Esophagus muscularis mucosa (tissue), 4 donors: ENCODE measurements at regions not wholly inside any gene's neighbourhood (a gene's known extent, or its start where the extent isn't known, plus 50 kb on each side); places are given as distances from the start of the nearest gene placed in this dataset.

Source experiments
- DNase-seq: peaks from one replicate; pipeline ENCODE4 v3.0.0-alpha.2; 2017; ENCODE audit errors: extremely low spot score
- H3K27ac ChIP-seq, 4 donors: fragments of 200-600 bp; sonication (generic); replicated peaks in 1 of 4; 1 replicate in 3 of 4; 2 replicates in 1 of 4; pipeline ENCODE4 v1.5.1; 2016 to 2019; ENCODE audit warnings: mild to moderate bottlenecking in 1 of 4
- H3K27me3 ChIP-seq, 4 donors: fragments of 200-600 bp; sonication (generic); one replicate each; pipeline versions ENCODE4 v1.5.1 to v1.6.0; 2016 to 2019
- H3K36me3 ChIP-seq, 4 donors: fragments of 200-600 bp; sonication (generic); one replicate each; pipeline ENCODE4 v1.5.1; 2016 to 2019
- H3K4me1 ChIP-seq, 4 donors: fragments of 200-600 bp; sonication (generic); one replicate each; pipeline ENCODE4 v1.5.1; 2016 to 2019
- H3K4me3 ChIP-seq, 4 donors: fragments of 200-600 bp; sonication (generic); 1 replicate in 2 of 4; 2 replicates in 2 of 4; pipeline ENCODE4 v1.5.1; 2016 to 2019; ENCODE audit warnings: mild to moderate bottlenecking in 4 of 4, moderate library complexity in 1 of 4
- H3K9me3 ChIP-seq, 4 donors: fragments of 200-600 bp; sonication (generic); 1 replicate in 3 of 4; 2 replicates in 1 of 4; pipeline ENCODE4 v1.5.1; 2016 to 2019
- CTCF ChIP-seq, 3 experiments: fragments of 200-600 bp in 2 of 3; fragments of 450-650 bp in 1 of 3; sonication (generic) in 2 of 3; IDR thresholded peaks; one replicate each; pipeline ENCODE4 v1.5.1; 2017 to 2019; ENCODE audit warnings: antibody characterized with exemption in 3 of 3, mild to moderate bottlenecking in 2 of 3, moderate library complexity in 1 of 3
- EP300 ChIP-seq: sonication (generic); formaldehyde crosslinking; IDR thresholded peaks from one replicate; pipeline ENCODE4 v1.6.1; 2017; ENCODE audit warnings: antibody characterized with exemption
- POLR2A ChIP-seq: fragments of 450-650 bp; IDR thresholded peaks from one replicate; pipeline ENCODE4 v1.6.1; 2017; ENCODE audit warnings: antibody characterized with exemption, moderate library complexity, mild to moderate bottlenecking, low read depth
- POLR2AphosphoS5 ChIP-seq, 2 donors: sonication (generic); formaldehyde crosslinking; IDR thresholded peaks; one replicate each; pipeline ENCODE4 v1.6.1; 2017; ENCODE audit warnings: antibody characterized with exemption in 2 of 2
- WGBS: methylation state at CpG from one replicate; pipeline ENCODE4 v1.1.5; 2018; 5-methylcytosine and 5-hydroxymethylcytosine counted together
- intact Hi-C: fragments of 100-400 bp; cut with DNase I; formaldehyde crosslinking; loops from one replicate; pipeline ENCODE4 v1.15.1; 2023

DNA sequence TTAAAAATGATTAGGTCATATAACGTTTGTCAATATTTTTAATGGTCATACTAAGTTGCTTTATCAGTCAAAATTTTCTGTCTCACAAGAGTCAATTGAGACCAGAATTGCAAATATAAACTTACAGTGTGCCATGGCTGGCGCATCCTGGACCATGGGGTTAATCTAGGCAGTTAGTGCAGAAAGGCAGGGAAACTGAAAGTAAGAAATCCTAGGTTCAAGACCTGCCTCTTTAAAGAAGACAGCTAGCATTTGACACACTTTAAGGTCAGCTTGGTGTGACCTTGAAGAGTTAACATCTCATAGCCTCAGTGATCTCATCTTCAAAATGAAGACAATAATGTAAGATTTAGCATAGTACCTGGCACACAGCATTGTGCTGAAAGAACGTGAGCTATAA is 210.0 kb upstream of the DAB1 start:
- no peak for DNase-seq
- intact Hi-C loops = no loop called here
- WGBS = 83% methylated on average over 3 of the region's 3 CpGs
- Histone ChIP-seq H3K4me3 (no peak overlapping the region), H3K9me3 (no peaks in the 10 kb centered on the region), H3K27ac (no peak overlapping the region), H3K4me1 (no peaks in the 10 kb centered on the region), H3K27me3 (peaks cover 0 to 6% (median 0%) of the 10 kb centered on the region in 4 donors), H3K36me3 (no peaks in the 10 kb centered on the region)
- no peak for TF ChIP-seq EP300

DNA sequence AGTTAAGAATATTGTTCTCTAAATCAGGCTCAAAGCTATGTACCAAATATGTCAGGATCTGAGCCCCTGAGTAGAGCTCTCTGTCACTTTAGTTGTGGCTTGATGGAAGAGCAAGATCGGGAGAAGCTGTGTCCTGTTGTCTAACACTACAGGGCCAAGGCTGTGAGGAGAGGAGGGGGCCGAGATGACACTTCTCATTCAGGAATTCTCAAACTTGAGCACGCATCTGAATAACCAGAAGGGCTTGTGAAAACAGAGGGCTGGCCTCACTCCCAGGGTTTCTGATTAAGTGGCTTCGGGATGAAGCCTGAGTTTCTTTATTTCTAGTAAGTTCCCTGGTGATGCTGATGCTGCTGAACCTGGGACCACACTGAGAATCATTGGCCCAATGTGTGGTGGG is 209.2 kb upstream of the DAB1 start:
- Histone ChIP-seq H3K27ac (no peak overlapping the region), H3K27me3 (peaks cover 0 to 6% (median 0%) of the 10 kb centered on the region in 4 donors), H3K9me3 (no peaks in the 10 kb centered on the region), H3K4me3 (no peak overlapping the region), H3K4me1 (no peaks in the 10 kb centered on the region), H3K36me3 (no peaks in the 10 kb centered on the region)
- no peak for TF ChIP-seq CTCF (IDR thresholded peaks at IDR 0.05)
- WGBS = 49% methylated on average over 4 of the region's 4 CpGs
- intact Hi-C loops = no loop called here
- DNase-seq = no peak

GRCh38 chr1:57632401-57632800 is 208.5 kb upstream of the DAB1 start:
- intact Hi-C loops = no loop called here
- Histone ChIP-seq H3K27me3 (peaks cover 0 to 6% (median 0%) of the 10 kb centered on the region in 4 donors), H3K27ac (no peak overlapping the region), H3K9me3 (no peaks in the 10 kb centered on the region), H3K36me3 (no peaks in the 10 kb centered on the region), H3K4me3 (no peak overlapping the region), H3K4me1 (no peaks in the 10 kb centered on the region)
- TF ChIP-seq CTCF (IDR thresholded peaks at IDR 0.05) (no peak), POLR2AphosphoS5 (IDR thresholded peaks at IDR 0.05) (no peak), POLR2A (no peak), EP300 (no peak)
- DNase-seq = no peak
- WGBS = 65% methylated on average over 3 of the region's 3 CpGs

- Histone ChIP-seq H3K27me3 (no peaks in the 10 kb centered on the region), H3K4me1 (peaks cover 0 to 13% (median 2%) of the 10 kb centered on the region in 4 donors), H3K27ac (no peak overlapping the region), H3K9me3 (no peaks in the 10 kb centered on the region), H3K4me3 (no peak overlapping the region), H3K36me3 (no peaks in the 10 kb centered on the region)
- intact Hi-C loops = no loop called here
- DNase-seq = no peak
- TF ChIP-seq CTCF (IDR thresholded peaks at IDR 0.05) (no peak), POLR2AphosphoS5 (IDR thresholded peaks at IDR 0.05) (no peak), POLR2A (no peak), EP300 (no peak)
Measured at GRCh38 chr1:57627612-57628011, 203.8 kb upstream of the DAB1 start.

- 71% methylated on average over 3 of the region's 3 CpGs for WGBS
Measured at GRCh38 chr1:57623791-57624538, 200.1 kb upstream of the DAB1 start.

More at GRCh38 chr1:57623791-57624538, 200.1 kb upstream of the DAB1 start:
- intact Hi-C loops = no loop called here
- Histone ChIP-seq H3K4me1 (peaks cover 0 to 15% (median 2%) of the 10 kb centered on the region in 4 donors), H3K9me3 (no peaks in the 10 kb centered on the region), H3K4me3 (no peak overlapping the region), H3K27me3 (no peaks in the 10 kb centered on the region), H3K27ac (no peak overlapping the region), H3K36me3 (no peaks in the 10 kb centered on the region)
- DNase-seq = no peak
- no peak for TF ChIP-seq POLR2A
- TF ChIP-seq POLR2AphosphoS5 (IDR thresholded peaks at IDR 0.05) = no peak
- TF ChIP-seq CTCF (IDR thresholded peaks at IDR 0.05) = no peak
- TF ChIP-seq EP300 = no peak
